ENCODE measurements at regions not wholly inside any gene's neighbourhood (a gene's known extent, or its start where the extent isn't known, plus 50 kb on each side); places are given as distances from the start of the nearest gene placed in this dataset.

DNA sequence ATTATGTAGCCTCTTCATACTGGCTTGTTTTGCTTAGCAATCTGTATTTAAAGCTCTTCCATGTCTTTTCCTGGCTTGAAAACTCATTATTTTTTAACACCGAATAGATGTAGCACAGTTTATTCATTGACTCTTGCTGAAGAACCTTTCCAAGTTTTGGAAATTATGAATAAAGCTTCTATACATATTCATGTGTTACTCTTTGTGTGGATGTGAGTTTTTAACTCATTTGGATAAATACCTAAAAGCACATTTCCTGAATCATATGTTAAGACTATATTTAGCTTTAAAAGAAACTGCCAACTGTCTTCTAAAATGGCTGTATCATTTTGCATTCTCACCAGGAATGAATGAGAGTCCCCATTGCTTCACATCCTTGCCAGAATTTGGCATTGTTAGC is 2061.7 kb upstream of the AGA start:
- TF ChIP-seq CTCF (IDR thresholded peaks at IDR 0.05; ENCODE audit: borderline replicate concordance, extremely low read depth, low read length, poor library complexity, severe bottlenecking) (no peak), EZH2 (IDR thresholded peaks at IDR 0.05; ENCODE audit: borderline replicate concordance, low read depth, low read length, severe bottlenecking) (no peak)
